HFFc6 (cell line): ENCODE measurements at regions not wholly inside any gene's neighbourhood (a gene's known extent, or its start where the extent isn't known, plus 50 kb on each side); places are given as distances from the start of the nearest gene placed in this dataset.

Source experiments
- DNase-seq: peaks from one replicate; pipeline ENCODE4 v3.0.0-alpha.2; 2018
- H3K27ac Mint-ChIP-seq: 2 replicates; pipeline ENCODE4 v1.8.0; 2020; ENCODE audit warnings: mild to moderate bottlenecking, mixed read lengths
- H3K27me3 Mint-ChIP-seq: 2 replicates; pipeline ENCODE4 v1.8.0; 2021; ENCODE audit warnings: mild to moderate bottlenecking, moderate library complexity, mixed read lengths; ENCODE audit not compliant: insufficient read depth
- H3K36me3 Mint-ChIP-seq: 2 replicates; pipeline ENCODE4 v1.8.0; 2021; ENCODE audit warnings: low read depth, mixed read lengths
- H3K4me1 Mint-ChIP-seq: 2 replicates; pipeline ENCODE4 v1.8.0; 2020; ENCODE audit warnings: low read depth, mixed read lengths
- H3K4me3 Mint-ChIP-seq: 2 replicates; pipeline ENCODE4 v1.8.0; 2020; ENCODE audit warnings: mild to moderate bottlenecking, moderate library complexity, mixed read lengths
- H3K9me3 Mint-ChIP-seq: 2 replicates; pipeline ENCODE4 v1.8.0; 2020; ENCODE audit warnings: mild to moderate bottlenecking, mixed read lengths
- CTCF ChIP-seq: fragments of 200-600 bp; sonication (generic); IDR thresholded peaks from 2 replicates; pipeline ENCODE4 v1.5.0; 2021; ENCODE audit warnings: antibody characterized with exemption, mild to moderate bottlenecking

GRCh38 chrX:13506574-13506973 lies 62.8 kb upstream of the EGFL6 start:
- peak; percentile 2 for DNase-seq
- Mint-ChIP-seq H3K4me3 (no peak overlapping the region), H3K27ac (no peak overlapping the region), H3K9me3 (no peaks in the 10 kb centered on the region), H3K36me3 (no peaks in the 10 kb centered on the region), H3K27me3 (no peaks in the 10 kb centered on the region; the same call in none of the 2 replicates), H3K4me1 (no peaks in the 10 kb centered on the region)
- peak; percentile 88 for TF ChIP-seq CTCF

GRCh38 chrX:13502590-13502989 lies 66.8 kb upstream of the EGFL6 start:
- Mint-ChIP-seq H3K4me3 (no peak overlapping the region), H3K4me1 (no peaks in the 10 kb centered on the region), H3K9me3 (no peaks in the 10 kb centered on the region), H3K27me3 (peaks cover 2% of the 10 kb centered on the region), H3K27ac (no peak overlapping the region), H3K36me3 (no peaks in the 10 kb centered on the region)
- no peak for TF ChIP-seq CTCF
- no peak for DNase-seq

GRCh38 chrX:13499736-13500135 lies 69.7 kb upstream of the EGFL6 start:
- DNase-seq = no peak
- no peaks in the 10 kb centered on the region for H3K4me1 Mint-ChIP-seq
- TF ChIP-seq CTCF = no peak
- peaks cover 2% of the 10 kb centered on the region; the same call in 1 of the 2 replicates for H3K27me3 Mint-ChIP-seq
- H3K36me3 Mint-ChIP-seq = no peaks in the 10 kb centered on the region
- H3K27ac Mint-ChIP-seq = no peak overlapping the region
- no peak overlapping the region for H3K4me3 Mint-ChIP-seq
- no peaks in the 10 kb centered on the region for H3K9me3 Mint-ChIP-seq

GRCh38 chrX:13498238-13498637 lies 71.2 kb upstream of the EGFL6 start:
- Mint-ChIP-seq H3K4me3 (no peak overlapping the region), H3K4me1 (no peaks in the 10 kb centered on the region), H3K36me3 (no peaks in the 10 kb centered on the region), H3K27me3 (peaks cover 2% of the 10 kb centered on the region; the same call in 1 of the 2 replicates), H3K27ac (no peak overlapping the region), H3K9me3 (no peaks in the 10 kb centered on the region)
- no peak for TF ChIP-seq CTCF
- DNase-seq = no peak

- Mint-ChIP-seq H3K9me3 (no peaks in the 10 kb centered on the region), H3K27me3 (peaks cover 2% of the 10 kb centered on the region; the same call in 1 of the 2 replicates), H3K27ac (no peak overlapping the region), H3K36me3 (no peaks in the 10 kb centered on the region), H3K4me3 (no peak overlapping the region), H3K4me1 (no peaks in the 10 kb centered on the region)
- TF ChIP-seq CTCF = no peak
- no peak for DNase-seq
Measured at GRCh38 chrX:13495232-13495631, 74.2 kb upstream of the EGFL6 start.

GRCh38 chrX:13494562-13494961 lies 74.8 kb upstream of the EGFL6 start:
- Mint-ChIP-seq H3K27ac (no peak overlapping the region), H3K4me1 (peaks cover 5% of the 10 kb centered on the region), H3K27me3 (no peaks in the 10 kb centered on the region; the same call in none of the 2 replicates), H3K36me3 (no peaks in the 10 kb centered on the region), H3K9me3 (no peaks in the 10 kb centered on the region; the same call in 1 of the 2 replicates), H3K4me3 (no peak overlapping the region)
- no peak for DNase-seq
- TF ChIP-seq CTCF = no peak
